ENCODE measurements at regions not wholly inside any gene's neighbourhood (a gene's known extent, or its start where the extent isn't known, plus 50 kb on each side); places are given as distances from the start of the nearest gene placed in this dataset.

DNA sequence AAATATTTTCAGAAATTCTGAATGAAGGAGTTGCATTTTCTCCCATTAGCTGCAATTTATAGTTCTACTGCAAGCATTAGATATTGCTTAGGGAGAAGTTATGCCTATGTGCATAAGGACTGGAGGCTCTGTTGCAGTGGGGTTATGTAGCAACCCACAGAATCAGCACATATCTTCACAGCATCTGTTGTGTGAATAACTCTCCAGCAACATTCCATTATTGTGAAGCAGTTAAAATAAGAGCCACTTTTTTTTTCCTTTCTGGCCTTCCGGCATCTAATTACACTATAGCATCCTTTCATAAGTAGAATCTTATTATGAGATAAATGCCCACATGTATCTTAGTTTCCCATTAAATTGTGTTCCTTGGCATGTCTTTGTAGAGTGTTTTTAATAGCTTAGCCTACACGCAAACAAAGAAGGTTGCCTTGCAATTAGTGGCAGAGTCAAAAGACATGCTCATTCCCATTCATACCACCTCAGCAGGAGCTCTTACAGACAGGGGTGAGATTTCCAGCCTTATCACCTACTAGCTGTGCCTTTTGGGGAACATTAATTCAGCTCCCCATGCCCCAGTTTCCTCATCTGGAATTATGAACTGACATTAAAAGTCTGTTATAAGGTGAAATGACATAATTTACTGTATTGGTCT, 596.0 kb upstream of the GOT2 start:
- intact Hi-C loops (cut with micrococcal nuclease): no loop called here
- H3K27ac Mint-ChIP-seq: no peak overlapping the region
- DNase-seq: no peak
- no peaks in the 10 kb centered on the region for H3K36me3 Mint-ChIP-seq (ENCODE audit: low read depth)
- H3K9me3 Mint-ChIP-seq: no peaks in the 10 kb centered on the region
- H3K4me3 Mint-ChIP-seq: no peak overlapping the region
- H3K27me3 Mint-ChIP-seq: no peaks in the 10 kb centered on the region
- no peaks in the 10 kb centered on the region for H3K4me1 Mint-ChIP-seq

DNA sequence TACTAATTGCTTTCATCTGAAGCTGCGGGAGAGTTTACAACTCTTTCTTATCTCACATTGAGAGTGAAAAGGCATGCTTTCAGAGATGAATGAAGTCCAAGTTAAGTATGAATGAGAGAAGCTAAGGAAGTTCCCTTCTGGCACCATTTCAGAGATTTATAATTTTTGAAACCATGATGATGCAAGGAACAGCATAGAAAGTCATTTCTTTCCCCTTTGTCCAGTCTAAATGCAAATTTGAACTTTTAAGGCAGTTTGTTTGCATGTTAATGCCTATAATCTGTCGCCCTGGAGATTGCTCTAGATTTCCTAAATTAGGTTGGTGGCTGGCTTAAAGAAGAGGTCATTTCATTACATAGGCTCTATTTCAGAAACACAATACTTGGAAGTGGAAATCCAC, 594.8 kb upstream of the GOT2 start:
- intact Hi-C loops (cut with micrococcal nuclease): no loop called here
- no peak for DNase-seq
- Mint-ChIP-seq H3K4me3 (no peak overlapping the region), H3K36me3 (ENCODE audit: low read depth) (no peaks in the 10 kb centered on the region), H3K9me3 (no peaks in the 10 kb centered on the region), H3K4me1 (no peaks in the 10 kb centered on the region), H3K27me3 (no peaks in the 10 kb centered on the region), H3K27ac (no peak overlapping the region)

- Mint-ChIP-seq H3K27ac (no peak overlapping the region), H3K4me3 (no peak overlapping the region), H3K27me3 (no peaks in the 10 kb centered on the region), H3K4me1 (no peaks in the 10 kb centered on the region), H3K36me3 (ENCODE audit: low read depth) (no peaks in the 10 kb centered on the region), H3K9me3 (no peaks in the 10 kb centered on the region)
- no peak for DNase-seq
- intact Hi-C loops (cut with micrococcal nuclease): no loop called here
These were observed 593.8 kb upstream of the GOT2 start for GRCh38 chr16:59327894-59328293.

GRCh38 chr16:59326955-59327354, 592.8 kb upstream of the GOT2 start:
- H3K4me1 Mint-ChIP-seq: no peaks in the 10 kb centered on the region
- H3K9me3 Mint-ChIP-seq: no peaks in the 10 kb centered on the region
- DNase-seq: no peak
- no peaks in the 10 kb centered on the region for H3K36me3 Mint-ChIP-seq (ENCODE audit: low read depth)
- H3K27me3 Mint-ChIP-seq: no peaks in the 10 kb centered on the region
- no peak overlapping the region for H3K27ac Mint-ChIP-seq
- intact Hi-C loops (cut with micrococcal nuclease): no loop called here
- H3K4me3 Mint-ChIP-seq: no peak overlapping the region

DNA sequence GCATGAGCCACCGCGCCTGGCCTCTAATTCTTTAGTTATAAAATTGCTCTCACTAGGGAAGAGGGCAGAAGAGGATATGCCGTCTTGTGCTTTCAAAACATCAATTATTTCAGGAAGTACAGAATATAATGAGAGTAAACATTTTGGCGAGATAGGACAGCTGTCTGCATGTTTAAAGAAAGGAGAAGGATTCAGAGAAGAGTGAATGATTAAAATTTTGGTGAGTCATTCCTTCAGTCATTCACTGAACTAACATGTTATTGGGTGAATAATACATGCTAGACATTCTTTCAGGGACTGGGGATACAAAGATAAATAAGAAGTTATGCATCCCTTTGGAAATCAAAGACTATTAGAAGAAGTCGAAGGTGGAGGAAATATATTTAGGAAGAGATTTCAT, 590.3 kb upstream of the GOT2 start:
- intact Hi-C loops (cut with micrococcal nuclease): no loop called here
- Mint-ChIP-seq H3K27me3 (no peaks in the 10 kb centered on the region), H3K27ac (no peak overlapping the region), H3K4me1 (no peaks in the 10 kb centered on the region), H3K36me3 (ENCODE audit: low read depth) (no peaks in the 10 kb centered on the region), H3K9me3 (no peaks in the 10 kb centered on the region), H3K4me3 (no peak overlapping the region)
- DNase-seq: no peak

DNA sequence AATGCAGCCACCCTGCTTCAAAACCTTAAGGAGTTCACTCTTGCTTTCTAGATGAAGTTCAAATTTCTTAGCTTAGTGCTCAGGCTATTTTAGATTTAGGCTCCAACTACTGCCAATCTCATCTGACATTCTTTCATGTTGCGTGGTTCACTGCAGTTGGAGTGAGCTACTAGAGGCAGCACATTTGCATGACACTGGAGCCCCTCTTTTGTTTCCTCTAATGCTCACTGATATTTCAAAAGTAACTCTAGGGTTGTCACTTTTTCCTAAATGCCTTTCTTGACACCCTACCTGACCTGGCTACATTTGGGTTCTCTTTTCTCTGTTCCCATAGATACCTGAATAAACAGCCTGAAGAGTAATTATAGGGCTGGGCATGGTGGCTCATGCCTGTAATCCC, 586.5 kb upstream of the GOT2 start:
- DNase-seq: no peak
- H3K4me3 Mint-ChIP-seq: no peak overlapping the region
- no peak overlapping the region for H3K27ac Mint-ChIP-seq
- no peaks in the 10 kb centered on the region for H3K9me3 Mint-ChIP-seq
- H3K27me3 Mint-ChIP-seq: no peaks in the 10 kb centered on the region
- no peaks in the 10 kb centered on the region for H3K4me1 Mint-ChIP-seq
- intact Hi-C loops (cut with micrococcal nuclease): no loop called here
- H3K36me3 Mint-ChIP-seq (ENCODE audit: low read depth): no peaks in the 10 kb centered on the region

DNA sequence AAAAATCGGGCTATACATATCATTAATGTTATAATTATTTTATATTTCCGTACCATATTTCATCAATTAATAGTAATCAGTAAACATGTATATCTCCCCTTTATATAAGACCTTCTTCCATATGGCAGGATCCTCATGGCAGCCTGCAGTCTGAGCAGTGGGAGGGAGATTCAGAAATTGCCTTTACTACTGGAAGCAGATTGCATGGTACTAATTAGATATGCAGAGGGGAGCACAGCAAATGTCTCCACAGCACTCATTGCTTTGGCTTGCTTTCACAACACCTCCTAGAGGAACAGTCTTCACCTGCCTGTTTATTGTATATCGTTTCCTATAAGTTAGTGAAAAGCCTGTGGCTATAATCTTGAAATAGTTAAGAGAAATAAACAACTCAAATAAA, 585.8 kb upstream of the GOT2 start:
- no peaks in the 10 kb centered on the region for H3K27me3 Mint-ChIP-seq
- DNase-seq: no peak
- no peak overlapping the region for H3K27ac Mint-ChIP-seq
- H3K9me3 Mint-ChIP-seq: no peaks in the 10 kb centered on the region
- no peaks in the 10 kb centered on the region for H3K4me1 Mint-ChIP-seq
- H3K4me3 Mint-ChIP-seq: no peak overlapping the region
- no peaks in the 10 kb centered on the region for H3K36me3 Mint-ChIP-seq (ENCODE audit: low read depth)
- intact Hi-C loops (cut with micrococcal nuclease): no loop called here

DNA sequence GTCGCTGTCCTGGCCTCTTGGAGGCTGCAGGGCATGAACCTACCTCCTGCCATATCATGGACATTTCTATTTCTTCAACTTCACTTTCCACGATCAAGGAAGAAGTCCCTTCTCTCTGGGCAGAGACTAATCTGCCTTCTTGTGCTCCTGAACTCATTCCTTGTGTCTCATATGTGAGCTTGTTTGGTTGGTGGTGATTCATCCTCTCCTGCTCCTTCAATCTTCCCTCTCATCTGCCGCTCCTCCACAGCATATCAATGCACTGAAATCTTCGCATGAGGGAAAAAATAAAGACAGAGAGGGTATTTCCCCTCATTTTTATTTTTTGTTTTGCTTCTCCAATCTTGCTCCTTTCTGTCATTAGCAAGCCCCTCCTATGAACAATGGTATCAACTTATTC, 571.7 kb upstream of the GOT2 start:
- no peaks in the 10 kb centered on the region for H3K4me1 Mint-ChIP-seq
- no peaks in the 10 kb centered on the region for H3K9me3 Mint-ChIP-seq
- no peaks in the 10 kb centered on the region for H3K27me3 Mint-ChIP-seq
- no peak overlapping the region for H3K4me3 Mint-ChIP-seq
- no peak for DNase-seq
- intact Hi-C loops (cut with micrococcal nuclease): no loop called here
- no peak overlapping the region for H3K27ac Mint-ChIP-seq
- no peaks in the 10 kb centered on the region for H3K36me3 Mint-ChIP-seq (ENCODE audit: low read depth)

- no peaks in the 10 kb centered on the region for H3K9me3 Mint-ChIP-seq
- no peak overlapping the region for H3K27ac Mint-ChIP-seq
- no peak overlapping the region for H3K4me3 Mint-ChIP-seq
- H3K27me3 Mint-ChIP-seq: no peaks in the 10 kb centered on the region
- no peak for DNase-seq
- intact Hi-C loops (cut with micrococcal nuclease): no loop called here
- H3K36me3 Mint-ChIP-seq (ENCODE audit: low read depth): no peaks in the 10 kb centered on the region
- H3K4me1 Mint-ChIP-seq: no peaks in the 10 kb centered on the region
These were observed 562.8 kb upstream of the GOT2 start for GRCh38 chr16:59296888-59297287.

DNA sequence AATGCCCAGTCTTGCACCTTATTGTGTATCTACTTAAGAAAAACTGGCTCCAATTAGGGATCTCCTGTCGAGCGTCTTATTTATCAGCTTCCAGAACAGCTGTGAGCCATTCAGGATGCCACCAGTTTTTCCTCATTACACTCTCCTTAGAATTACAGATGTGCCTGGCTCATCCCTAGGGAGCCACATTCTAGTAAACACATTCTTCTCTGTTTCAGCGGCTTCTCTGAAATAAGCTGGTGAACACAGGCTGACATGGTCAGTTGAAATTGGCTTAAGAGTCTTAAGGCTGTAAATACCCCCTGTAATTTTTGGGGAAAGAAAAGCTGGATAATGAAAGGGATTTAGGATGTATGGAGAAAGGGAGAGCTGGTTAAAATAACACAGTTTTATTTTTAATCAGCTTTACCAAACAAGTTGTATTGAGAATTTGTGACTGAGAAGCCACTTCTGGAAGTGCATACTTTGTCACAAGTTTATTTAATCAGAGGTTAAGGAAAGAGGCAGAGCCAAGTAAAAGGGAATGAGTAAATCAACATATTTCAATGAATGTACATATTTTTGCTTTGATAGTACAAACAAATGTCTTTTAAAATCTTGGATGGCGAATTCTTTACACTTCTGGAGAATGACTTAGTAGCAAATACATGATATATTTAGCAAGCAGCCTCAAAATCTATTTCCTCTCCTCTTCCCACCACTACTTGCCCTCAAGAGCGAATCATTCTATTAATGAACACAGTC, 562.0 kb upstream of the GOT2 start:
- H3K4me3 Mint-ChIP-seq: no peak overlapping the region
- H3K27ac Mint-ChIP-seq: no peak overlapping the region
- no peaks in the 10 kb centered on the region for H3K9me3 Mint-ChIP-seq
- no peaks in the 10 kb centered on the region for H3K27me3 Mint-ChIP-seq
- no peaks in the 10 kb centered on the region for H3K4me1 Mint-ChIP-seq
- no peaks in the 10 kb centered on the region for H3K36me3 Mint-ChIP-seq (ENCODE audit: low read depth)
- intact Hi-C loops (cut with micrococcal nuclease): no loop called here
- DNase-seq: no peak

GRCh38 chr16:59295474-59295873, 561.4 kb upstream of the GOT2 start:
- DNase-seq: no peak
- Mint-ChIP-seq H3K4me1 (no peaks in the 10 kb centered on the region), H3K36me3 (ENCODE audit: low read depth) (no peaks in the 10 kb centered on the region), H3K4me3 (no peak overlapping the region), H3K27me3 (no peaks in the 10 kb centered on the region), H3K27ac (no peak overlapping the region), H3K9me3 (no peaks in the 10 kb centered on the region)
- intact Hi-C loops (cut with micrococcal nuclease): no loop called here

GRCh38 chr16:59290718-59291117, 556.6 kb upstream of the GOT2 start:
- no peaks in the 10 kb centered on the region for H3K9me3 Mint-ChIP-seq
- no peak overlapping the region for H3K27ac Mint-ChIP-seq
- H3K4me1 Mint-ChIP-seq: no peaks in the 10 kb centered on the region
- DNase-seq: no peak
- H3K27me3 Mint-ChIP-seq: no peaks in the 10 kb centered on the region
- H3K4me3 Mint-ChIP-seq: no peak overlapping the region
- intact Hi-C loops (cut with micrococcal nuclease): no loop called here
- H3K36me3 Mint-ChIP-seq (ENCODE audit: low read depth): no peaks in the 10 kb centered on the region

DNA sequence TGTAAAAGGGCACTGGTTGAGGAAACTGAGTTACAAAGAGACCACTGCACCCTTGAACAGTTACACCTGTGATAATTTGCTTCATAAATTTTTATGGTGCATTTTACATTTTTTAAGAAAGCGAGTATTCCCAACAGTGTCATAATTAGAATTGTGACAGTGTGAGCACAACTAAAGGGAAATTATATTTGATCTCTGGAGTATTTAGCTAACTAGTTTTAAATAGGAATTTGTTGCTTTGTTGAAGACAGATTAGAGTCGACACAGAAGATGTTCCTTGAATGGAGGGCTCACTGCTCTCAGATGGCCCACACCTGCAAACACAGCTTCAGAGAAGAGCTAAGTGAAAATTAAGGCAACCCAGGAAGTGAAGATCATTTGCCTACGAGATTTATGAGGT, 555.0 kb upstream of the GOT2 start:
- H3K4me3 Mint-ChIP-seq: no peak overlapping the region

GRCh38 chr16:59274141-59274540, 540.0 kb upstream of the GOT2 start:
- Mint-ChIP-seq H3K27ac (no peak overlapping the region), H3K4me1 (no peaks in the 10 kb centered on the region), H3K36me3 (ENCODE audit: low read depth) (no peaks in the 10 kb centered on the region), H3K4me3 (no peak overlapping the region), H3K9me3 (no peaks in the 10 kb centered on the region), H3K27me3 (no peaks in the 10 kb centered on the region)
- no peak for DNase-seq
- intact Hi-C loops (cut with micrococcal nuclease): no loop called here

More for the DNA sequence above, 555.0 kb upstream of the GOT2 start:
- H3K27ac Mint-ChIP-seq: no peak overlapping the region
- intact Hi-C loops (cut with micrococcal nuclease): no loop called here
- H3K27me3 Mint-ChIP-seq: no peaks in the 10 kb centered on the region
- peaks cover 4% of the 10 kb centered on the region for H3K9me3 Mint-ChIP-seq
- H3K36me3 Mint-ChIP-seq (ENCODE audit: low read depth): no peaks in the 10 kb centered on the region
- no peak for DNase-seq
- no peaks in the 10 kb centered on the region for H3K4me1 Mint-ChIP-seq

DNA sequence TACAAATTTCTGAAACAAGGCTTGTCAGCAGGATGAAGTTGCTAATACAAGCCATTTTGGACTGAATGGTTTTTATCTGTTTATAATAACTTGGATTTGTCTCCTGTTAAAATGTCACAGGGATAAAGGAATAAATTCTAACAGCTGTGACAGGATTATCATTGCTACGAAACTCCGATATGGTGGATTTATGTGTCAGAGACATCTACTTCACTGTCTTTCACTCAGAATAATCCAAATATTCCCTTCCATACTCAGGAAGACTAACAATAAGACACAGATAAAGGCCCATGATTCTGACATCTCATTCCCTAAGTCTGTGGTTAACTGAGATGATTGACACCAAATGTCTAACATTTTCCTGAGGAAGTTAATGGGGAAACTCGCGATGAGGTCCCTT, 529.8 kb upstream of the GOT2 start:
- Mint-ChIP-seq H3K4me1 (peaks cover 17% of the 10 kb centered on the region), H3K36me3 (ENCODE audit: low read depth) (no peaks in the 10 kb centered on the region), H3K27ac (no peak overlapping the region), H3K27me3 (no peaks in the 10 kb centered on the region), H3K9me3 (no peaks in the 10 kb centered on the region), H3K4me3 (no peak overlapping the region)
- intact Hi-C loops (cut with micrococcal nuclease): no loop called here
- DNase-seq: no peak
